ENCODE measurements at regions not wholly inside any gene's neighbourhood (a gene's known extent, or its start where the extent isn't known, plus 50 kb on each side); places are given as distances from the start of the nearest gene placed in this dataset.

DNA sequence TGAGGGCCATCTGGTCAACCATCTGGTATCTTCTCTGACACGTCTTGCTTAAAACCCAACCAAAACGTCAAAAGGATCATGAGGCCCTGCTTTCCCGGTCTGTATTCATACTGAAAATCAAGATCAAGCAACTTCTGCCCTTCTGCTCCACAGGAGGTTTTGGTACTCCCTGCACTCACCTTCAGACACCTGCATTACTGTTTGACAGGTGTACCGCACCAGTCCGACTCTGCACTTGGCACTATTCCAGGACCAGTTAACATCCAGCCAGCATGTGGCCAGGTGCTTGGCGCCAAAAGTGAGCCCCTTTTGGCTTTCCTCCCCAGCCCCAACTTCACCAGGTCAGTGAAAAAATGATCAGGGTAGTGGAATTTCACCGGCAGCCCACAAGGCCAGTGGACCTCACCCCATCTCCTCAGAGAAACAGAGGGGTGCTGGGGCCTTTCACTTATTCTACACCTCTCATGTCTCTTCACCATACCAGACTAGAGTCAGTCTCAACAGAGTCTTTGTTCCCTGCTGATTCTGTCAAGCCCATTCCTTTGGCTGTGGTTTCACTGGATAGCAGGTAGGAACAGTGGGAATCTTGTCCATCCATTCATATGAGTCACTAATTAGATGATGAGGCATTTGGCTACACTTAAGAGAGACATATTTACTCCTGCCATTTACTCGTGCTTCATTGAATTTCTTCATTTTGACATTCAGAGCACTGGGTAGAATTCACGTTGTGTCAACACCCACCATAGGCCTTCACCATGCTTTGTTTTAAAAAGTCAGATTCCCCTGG is 85.3 kb downstream of the ZNF726 start:
- Histone ChIP-seq H2AFZ (no peak overlapping the region), H3K4me2 (peak overlapping the region; percentile 48), H3K36me3 (ENCODE audit: low read depth) (no peaks in the 10 kb centered on the region), H3K27me3 (ENCODE audit: insufficient read depth, low read depth) (no peaks in the 10 kb centered on the region), H3K79me2 (ENCODE audit: low read depth) (no peaks in the 10 kb centered on the region), H3K4me3 (no peak overlapping the region), H3K9me2 (ENCODE audit: insufficient read depth) (no peaks in the 10 kb centered on the region), H4K20me1 (ENCODE audit: insufficient read depth) (no peaks in the 10 kb centered on the region), H3F3A (ENCODE audit: insufficient read depth, low read depth) (peaks cover 14% of the 10 kb centered on the region; the same call in 1 of the 2 replicates), H3K4me1 (replicated peaks; ENCODE audit: insufficient read depth) (peaks cover 20% of the 10 kb centered on the region), H3K27ac (peak overlapping the region; percentile 62), H3K9me3 (ENCODE audit: insufficient read depth, low read depth) (peaks cover 39% of the 10 kb centered on the region)
- no TSS peak for BruUV-seq (replicated peaks)
- peak; percentile 25 to 90 for DNase-seq
- CTCF ChIA-PET = no interaction called here
- TF ChIP-seq, protein P1, sequence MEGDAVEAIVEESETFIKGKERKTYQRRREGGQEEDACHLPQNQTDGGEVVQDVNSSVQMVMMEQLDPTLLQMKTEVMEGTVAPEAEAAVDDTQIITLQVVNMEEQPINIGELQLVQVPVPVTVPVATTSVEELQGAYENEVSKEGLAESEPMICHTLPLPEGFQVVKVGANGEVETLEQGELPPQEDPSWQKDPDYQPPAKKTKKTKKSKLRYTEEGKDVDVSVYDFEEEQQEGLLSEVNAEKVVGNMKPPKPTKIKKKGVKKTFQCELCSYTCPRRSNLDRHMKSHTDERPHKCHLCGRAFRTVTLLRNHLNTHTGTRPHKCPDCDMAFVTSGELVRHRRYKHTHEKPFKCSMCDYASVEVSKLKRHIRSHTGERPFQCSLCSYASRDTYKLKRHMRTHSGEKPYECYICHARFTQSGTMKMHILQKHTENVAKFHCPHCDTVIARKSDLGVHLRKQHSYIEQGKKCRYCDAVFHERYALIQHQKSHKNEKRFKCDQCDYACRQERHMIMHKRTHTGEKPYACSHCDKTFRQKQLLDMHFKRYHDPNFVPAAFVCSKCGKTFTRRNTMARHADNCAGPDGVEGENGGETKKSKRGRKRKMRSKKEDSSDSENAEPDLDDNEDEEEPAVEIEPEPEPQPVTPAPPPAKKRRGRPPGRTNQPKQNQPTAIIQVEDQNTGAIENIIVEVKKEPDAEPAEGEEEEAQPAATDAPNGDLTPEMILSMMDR (conservative IDR thresholded peaks at IDR 0.05) = no peak
- TF ChIP-seq EZH2 (IDR thresholded peaks at IDR 0.05; ENCODE audit: low read depth) = no peak
- intact Hi-C loops (cut with micrococcal nuclease; ENCODE audit: unreplicated experiment) = no loop called here
- POLR2A ChIA-PET (ENCODE audit: unreplicated experiment) = no interaction called here

DNA sequence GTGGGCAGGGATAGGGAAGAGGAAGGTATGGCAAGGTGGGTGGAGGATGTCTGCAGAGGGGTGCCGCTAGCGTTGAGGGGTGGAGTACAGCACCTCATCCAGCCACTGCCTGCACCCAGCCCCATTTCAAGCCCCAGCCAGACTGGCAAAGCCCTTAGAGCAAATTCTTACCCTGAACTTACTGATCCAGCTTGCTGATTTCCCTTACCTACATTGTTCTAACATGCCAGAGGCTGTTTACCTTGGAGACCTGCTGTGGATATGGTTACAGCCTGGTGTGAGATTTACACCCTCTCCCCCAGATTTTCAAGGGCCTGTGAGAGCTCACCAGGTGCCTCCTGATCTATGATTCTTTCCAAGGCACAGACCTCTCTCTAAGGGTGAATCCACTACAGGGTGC is 86.0 kb downstream of the ZNF726 start:
- Histone ChIP-seq H2AFZ (no peak overlapping the region), H3K9me3 (ENCODE audit: insufficient read depth, low read depth) (peaks cover 39% of the 10 kb centered on the region), H3K27ac (peak overlapping the region; percentile 62), H3K27me3 (ENCODE audit: insufficient read depth, low read depth) (no peaks in the 10 kb centered on the region), H3K4me1 (replicated peaks; ENCODE audit: insufficient read depth) (peaks cover 20% of the 10 kb centered on the region), H4K20me1 (ENCODE audit: insufficient read depth) (no peaks in the 10 kb centered on the region), H3F3A (ENCODE audit: insufficient read depth, low read depth) (peaks cover 14% of the 10 kb centered on the region; the same call in 1 of the 2 replicates), H3K36me3 (ENCODE audit: low read depth) (no peaks in the 10 kb centered on the region), H3K79me2 (ENCODE audit: low read depth) (no peaks in the 10 kb centered on the region), H3K4me3 (no peak overlapping the region), H3K4me2 (peak overlapping the region; percentile 48), H3K9me2 (ENCODE audit: insufficient read depth) (no peaks in the 10 kb centered on the region)
- POLR2A ChIA-PET (ENCODE audit: unreplicated experiment) = no interaction called here
- TF ChIP-seq, protein P1 (conservative IDR thresholded peaks at IDR 0.05) = no peak
- no peak for TF ChIP-seq EZH2 (IDR thresholded peaks at IDR 0.05; ENCODE audit: low read depth)
- CTCF ChIA-PET = no interaction called here
- intact Hi-C loops (cut with micrococcal nuclease; ENCODE audit: unreplicated experiment) = no loop called here
- no TSS peak for BruUV-seq (replicated peaks)
- peak; percentile 63 to 93 for DNase-seq

DNA sequence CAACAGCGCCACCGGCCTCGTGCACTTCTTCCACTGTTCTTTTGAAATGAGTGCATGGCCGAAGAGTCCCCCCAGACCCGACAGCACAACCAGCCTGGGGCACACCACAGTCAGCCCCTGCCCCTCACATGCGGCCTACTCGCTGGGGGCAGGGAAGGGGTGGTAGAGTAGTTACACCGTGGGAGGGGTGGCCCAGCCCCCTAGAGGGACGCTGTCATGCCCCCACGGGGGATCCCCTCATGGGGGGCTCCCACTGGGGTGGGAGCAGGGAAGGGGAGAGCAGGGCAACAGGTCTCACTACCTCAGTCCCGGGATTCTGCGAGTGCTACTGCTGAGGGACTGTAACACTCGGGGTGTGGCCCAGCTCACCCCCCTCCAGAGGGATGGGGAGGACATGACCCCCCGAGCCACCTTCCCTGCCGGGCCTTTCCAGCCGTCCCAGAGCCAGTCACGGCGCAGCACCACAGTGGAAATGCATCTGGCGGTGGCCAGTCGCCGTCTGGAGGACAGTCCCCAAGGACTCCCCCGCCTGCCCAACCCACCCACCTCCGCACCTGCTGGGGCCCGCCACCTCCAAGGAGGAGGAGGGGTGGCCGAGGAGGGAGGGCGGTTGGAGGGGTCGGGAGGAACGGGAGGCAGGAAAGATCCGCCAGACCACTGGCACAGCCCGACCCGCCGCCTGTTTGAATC is 84.6 kb upstream of the ZNF254 start:
- no peak for TF ChIP-seq EZH2 (IDR thresholded peaks at IDR 0.05; ENCODE audit: low read depth)
- TF ChIP-seq, protein P1 (conservative IDR thresholded peaks at IDR 0.05) = no peak
- H3K9me3 ChIP-seq (ENCODE audit: insufficient read depth, low read depth) = peaks cover 30% of the 10 kb centered on the region
- no peaks in the 10 kb centered on the region for H3K36me3 ChIP-seq (ENCODE audit: low read depth)
- H3K4me1 ChIP-seq (replicated peaks; ENCODE audit: insufficient read depth) = peaks cover 20% of the 10 kb centered on the region
- no peak overlapping the region for H2AFZ ChIP-seq
- DNase-seq = no peak
- POLR2A ChIA-PET (ENCODE audit: unreplicated experiment) = no interaction called here
- intact Hi-C loops (cut with micrococcal nuclease; ENCODE audit: unreplicated experiment) = no loop called here
- H3K4me2 ChIP-seq = no peak overlapping the region
- CTCF ChIA-PET = no interaction called here
- no peaks in the 10 kb centered on the region for H3K9me2 ChIP-seq (ENCODE audit: insufficient read depth)
- no peaks in the 10 kb centered on the region for H4K20me1 ChIP-seq (ENCODE audit: insufficient read depth)
- peaks cover 14% of the 10 kb centered on the region; the same call in 1 of the 2 replicates for H3F3A ChIP-seq (ENCODE audit: insufficient read depth, low read depth)
- no TSS peak for BruUV-seq (replicated peaks)
- H3K79me2 ChIP-seq (ENCODE audit: low read depth) = no peaks in the 10 kb centered on the region
- no peak overlapping the region for H3K27ac ChIP-seq
- no peak overlapping the region for H3K4me3 ChIP-seq
- H3K27me3 ChIP-seq (ENCODE audit: insufficient read depth, low read depth) = no peaks in the 10 kb centered on the region

Measured in PC-9 (cell line).